ENCODE measurements at regions not wholly inside any gene's neighbourhood (a gene's known extent, or its start where the extent isn't known, plus 50 kb on each side); places are given as distances from the start of the nearest gene placed in this dataset.
"Not testable (repeated sequence)": the region's sequence is repeated elsewhere in the genome, so short reads cannot be mapped to it uniquely, and the experiment has no call there.

- Histone ChIP-seq H3K36me3 (ENCODE audit: control insufficient read depth in 1 of 2, insufficient read depth in 2 of 2, low read length in 2 of 2) (no peaks in the 10 kb centered on the region), H3K27me3 (ENCODE audit: low read depth, low read length) (no peaks in the 10 kb centered on the region), H3K4me1 (ENCODE audit: control insufficient read depth in 1 of 2, insufficient read depth in 2 of 2, low read length in 2 of 2) (no peaks in the 10 kb centered on the region)
These were observed 364.3 kb upstream of the CDH10 start for GRCh38 chr5:25009063-25009462.

GRCh38 chr5:25006734-25007133 lies 362.0 kb upstream of the CDH10 start:
- H3K27me3 ChIP-seq (ENCODE audit: low read depth, low read length) = no peaks in the 10 kb centered on the region
- no peaks in the 10 kb centered on the region for H3K36me3 ChIP-seq (ENCODE audit: control insufficient read depth in 1 of 2, insufficient read depth in 2 of 2, low read length in 2 of 2)
- H3K4me3 ChIP-seq (ENCODE audit: low read depth in 1 of 2, low read length in 2 of 2) = no peak overlapping the region
- H3K4me1 ChIP-seq (ENCODE audit: control insufficient read depth in 1 of 2, insufficient read depth in 2 of 2, low read length in 2 of 2) = no peaks in the 10 kb centered on the region
- no peaks in the 10 kb centered on the region for H3K9me3 ChIP-seq (ENCODE audit: control insufficient read depth in 1 of 2, low read length in 2 of 2)
- no peak overlapping the region for H3K27ac ChIP-seq (ENCODE audit: low read length)

More at GRCh38 chr5:25009063-25009462, 364.3 kb upstream of the CDH10 start:
- no peak overlapping the region for H3K4me3 ChIP-seq (ENCODE audit: low read depth in 1 of 2, low read length in 2 of 2)
- no peaks in the 10 kb centered on the region for H3K9me3 ChIP-seq (ENCODE audit: control insufficient read depth in 1 of 2, low read length in 2 of 2)
- no peak overlapping the region for H3K27ac ChIP-seq (ENCODE audit: low read length)

GRCh38 chr5:25006237-25006636 lies 361.5 kb upstream of the CDH10 start:
- Histone ChIP-seq H3K9me3 (ENCODE audit: control insufficient read depth in 1 of 2, low read length in 2 of 2) (no peaks in the 10 kb centered on the region), H3K4me3 (ENCODE audit: low read depth in 1 of 2, low read length in 2 of 2) (no peak overlapping the region), H3K27ac (ENCODE audit: low read length) (no peak overlapping the region), H3K4me1 (ENCODE audit: control insufficient read depth in 1 of 2, insufficient read depth in 2 of 2, low read length in 2 of 2) (no peaks in the 10 kb centered on the region), H3K27me3 (ENCODE audit: low read depth, low read length) (no peaks in the 10 kb centered on the region), H3K36me3 (ENCODE audit: control insufficient read depth in 1 of 2, insufficient read depth in 2 of 2, low read length in 2 of 2) (no peaks in the 10 kb centered on the region)

GRCh38 chr5:25005431-25005830 lies 360.7 kb upstream of the CDH10 start:
- Histone ChIP-seq H3K27me3 (ENCODE audit: low read depth, low read length) (no peaks in the 10 kb centered on the region), H3K4me3 (ENCODE audit: low read depth in 1 of 2, low read length in 2 of 2) (no peak overlapping the region), H3K9me3 (ENCODE audit: control insufficient read depth in 1 of 2, low read length in 2 of 2) (no peaks in the 10 kb centered on the region), H3K36me3 (ENCODE audit: control insufficient read depth in 1 of 2, insufficient read depth in 2 of 2, low read length in 2 of 2) (no peaks in the 10 kb centered on the region), H3K4me1 (ENCODE audit: control insufficient read depth in 1 of 2, insufficient read depth in 2 of 2, low read length in 2 of 2) (no peaks in the 10 kb centered on the region), H3K27ac (ENCODE audit: low read length) (no peak overlapping the region)

- Histone ChIP-seq H3K4me1 (ENCODE audit: control insufficient read depth in 1 of 2, insufficient read depth in 2 of 2, low read length in 2 of 2) (no peaks in the 10 kb centered on the region), H3K4me3 (ENCODE audit: low read depth in 1 of 2, low read length in 2 of 2) (no peak overlapping the region), H3K9me3 (ENCODE audit: control insufficient read depth in 1 of 2, low read length in 2 of 2) (no peaks in the 10 kb centered on the region), H3K27me3 (ENCODE audit: low read depth, low read length) (no peaks in the 10 kb centered on the region), H3K36me3 (ENCODE audit: control insufficient read depth in 1 of 2, insufficient read depth in 2 of 2, low read length in 2 of 2) (no peaks in the 10 kb centered on the region), H3K27ac (ENCODE audit: low read length) (no peak overlapping the region)
These were observed 357.6 kb upstream of the CDH10 start for GRCh38 chr5:25002371-25002770.

- H3K4me3 ChIP-seq (ENCODE audit: low read depth in 1 of 2, low read length in 2 of 2) = no peak overlapping the region
- H3K9me3 ChIP-seq (ENCODE audit: control insufficient read depth in 1 of 2, low read length in 2 of 2) = peaks cover 0 to 3% of the 10 kb centered on the region in 2 donors
- H3K27ac ChIP-seq (ENCODE audit: low read length) = no peak overlapping the region
- no peaks in the 10 kb centered on the region for H3K36me3 ChIP-seq (ENCODE audit: control insufficient read depth in 1 of 2, insufficient read depth in 2 of 2, low read length in 2 of 2)
- no peaks in the 10 kb centered on the region for H3K27me3 ChIP-seq (ENCODE audit: low read depth, low read length)
- no peaks in the 10 kb centered on the region for H3K4me1 ChIP-seq (ENCODE audit: control insufficient read depth in 1 of 2, insufficient read depth in 2 of 2, low read length in 2 of 2)
These were observed 355.0 kb upstream of the CDH10 start for GRCh38 chr5:24999732-25000131.

- no peaks in the 10 kb centered on the region for H3K27me3 ChIP-seq (ENCODE audit: low read depth, low read length)
- H3K36me3 ChIP-seq (ENCODE audit: control insufficient read depth in 1 of 2, insufficient read depth in 2 of 2, low read length in 2 of 2) = no peaks in the 10 kb centered on the region
- no peak overlapping the region for H3K4me3 ChIP-seq (ENCODE audit: low read depth in 1 of 2, low read length in 2 of 2)
- H3K9me3 ChIP-seq (ENCODE audit: control insufficient read depth in 1 of 2, low read length in 2 of 2) = peaks cover 0 to 3% of the 10 kb centered on the region in 2 donors
- no peaks in the 10 kb centered on the region for H3K4me1 ChIP-seq (ENCODE audit: control insufficient read depth in 1 of 2, insufficient read depth in 2 of 2, low read length in 2 of 2)
- no peak overlapping the region for H3K27ac ChIP-seq (ENCODE audit: low read length)
These were observed 353.9 kb upstream of the CDH10 start for GRCh38 chr5:24998641-24999040.

GRCh38 chr5:24986326-24986725 lies 341.5 kb upstream of the CDH10 start:
- H3K4me1 ChIP-seq (ENCODE audit: control insufficient read depth in 1 of 2, insufficient read depth in 2 of 2, low read length in 2 of 2) = no peaks in the 10 kb centered on the region
- no peak overlapping the region for H3K27ac ChIP-seq (ENCODE audit: low read length)
- H3K36me3 ChIP-seq (ENCODE audit: control insufficient read depth in 1 of 2, insufficient read depth in 2 of 2, low read length in 2 of 2) = no peaks in the 10 kb centered on the region
- no peaks in the 10 kb centered on the region for H3K27me3 ChIP-seq (ENCODE audit: low read depth, low read length)
- no peaks in the 10 kb centered on the region for H3K9me3 ChIP-seq (ENCODE audit: control insufficient read depth in 1 of 2, low read length in 2 of 2)
- H3K4me3 ChIP-seq (ENCODE audit: low read depth in 1 of 2, low read length in 2 of 2) = no peak overlapping the region

- H3K4me3 ChIP-seq (ENCODE audit: low read depth in 1 of 2, low read length in 2 of 2); H3K36me3 ChIP-seq (ENCODE audit: control insufficient read depth in 1 of 2, insufficient read depth in 2 of 2, low read length in 2 of 2); H3K9me3 ChIP-seq (ENCODE audit: control insufficient read depth in 1 of 2, low read length in 2 of 2); H3K27me3 ChIP-seq (ENCODE audit: low read depth, low read length); H3K4me1 ChIP-seq (ENCODE audit: control insufficient read depth in 1 of 2, insufficient read depth in 2 of 2, low read length in 2 of 2); H3K27ac ChIP-seq (ENCODE audit: low read length): not testable (repeated sequence)
These were observed 333.8 kb upstream of the CDH10 start for GRCh38 chr5:24978552-24978951.

- Histone ChIP-seq H3K36me3 (ENCODE audit: control insufficient read depth in 1 of 2, insufficient read depth in 2 of 2, low read length in 2 of 2) (no peaks in the 10 kb centered on the region), H3K4me1 (ENCODE audit: control insufficient read depth in 1 of 2, insufficient read depth in 2 of 2, low read length in 2 of 2) (no peaks in the 10 kb centered on the region), H3K4me3 (ENCODE audit: low read depth in 1 of 2, low read length in 2 of 2) (no peak overlapping the region), H3K9me3 (ENCODE audit: control insufficient read depth in 1 of 2, low read length in 2 of 2) (no peaks in the 10 kb centered on the region), H3K27me3 (ENCODE audit: low read depth, low read length) (no peaks in the 10 kb centered on the region), H3K27ac (ENCODE audit: low read length) (no peak overlapping the region)
These were observed 318.8 kb upstream of the CDH10 start for GRCh38 chr5:24963611-24964010.

- Histone ChIP-seq H3K27me3 (ENCODE audit: low read depth, low read length) (no peaks in the 10 kb centered on the region), H3K9me3 (ENCODE audit: control insufficient read depth in 1 of 2, low read length in 2 of 2) (no peaks in the 10 kb centered on the region), H3K36me3 (ENCODE audit: control insufficient read depth in 1 of 2, insufficient read depth in 2 of 2, low read length in 2 of 2) (no peaks in the 10 kb centered on the region), H3K4me1 (ENCODE audit: control insufficient read depth in 1 of 2, insufficient read depth in 2 of 2, low read length in 2 of 2) (no peaks in the 10 kb centered on the region), H3K4me3 (ENCODE audit: low read depth in 1 of 2, low read length in 2 of 2) (no peak overlapping the region), H3K27ac (ENCODE audit: low read length) (no peak overlapping the region)
These were observed 278.6 kb upstream of the CDH10 start for GRCh38 chr5:24923400-24923799.

- Histone ChIP-seq H3K27me3 (ENCODE audit: low read depth, low read length) (no peaks in the 10 kb centered on the region), H3K36me3 (ENCODE audit: control insufficient read depth in 1 of 2, insufficient read depth in 2 of 2, low read length in 2 of 2) (no peaks in the 10 kb centered on the region), H3K9me3 (ENCODE audit: control insufficient read depth in 1 of 2, low read length in 2 of 2) (no peaks in the 10 kb centered on the region), H3K4me3 (ENCODE audit: low read depth in 1 of 2, low read length in 2 of 2) (no peak overlapping the region), H3K4me1 (ENCODE audit: control insufficient read depth in 1 of 2, insufficient read depth in 2 of 2, low read length in 2 of 2) (no peaks in the 10 kb centered on the region), H3K27ac (ENCODE audit: low read length) (no peak overlapping the region)
These were observed 273.9 kb upstream of the CDH10 start for GRCh38 chr5:24918676-24919075.

Measured in muscle layer of duodenum (tissue), 2 donors.